Upper lobe of left lung (tissue), 6 donors: ENCODE measurements at regions not wholly inside any gene's neighbourhood (a gene's known extent, or its start where the extent isn't known, plus 50 kb on each side); places are given as distances from the start of the nearest gene placed in this dataset.

Source experiments
- ATAC-seq, 2 donors: fragments of 200-7000 bp; cut with Tn5 transposase; one replicate each; pipeline ENCODE4 v1.9.1; 2022; ENCODE audit warnings: mild to moderate bottlenecking in 2 of 2, moderate library complexity in 2 of 2; ENCODE audit not compliant: low FRiP score in 2 of 2
- DNase-seq, 2 donors: peaks; one replicate each; pipeline ENCODE4 v3.0.0-alpha.2; 2019 to 2020
- H3K27ac ChIP-seq, 4 donors: fragments of 200-600 bp; sonication (generic); one replicate each; pipeline ENCODE4 v1.5.1; 2016 to 2019
- H3K27me3 ChIP-seq, 4 donors: fragments of 200-600 bp; sonication (generic); one replicate each; pipeline ENCODE4 v1.5.1; 2017 to 2019
- H3K36me3 ChIP-seq, 4 donors: fragments of 200-600 bp; sonication (generic); one replicate each; pipeline ENCODE4 v1.5.1; 2016 to 2019
- H3K4me1 ChIP-seq, 4 donors: fragments of 200-600 bp; sonication (generic); one replicate each; pipeline ENCODE4 v1.5.1; 2018 to 2019
- H3K4me3 ChIP-seq, 4 donors: fragments of 200-600 bp; sonication (generic); one replicate each; pipeline ENCODE4 v1.5.1; 2017 to 2019; ENCODE audit warnings: mild to moderate bottlenecking in 2 of 4, moderate library complexity in 1 of 4
- H3K9me3 ChIP-seq, 4 donors: fragments of 200-600 bp; sonication (generic); one replicate each; pipeline ENCODE4 v1.5.1; 2018 to 2019
- CTCF ChIP-seq, 6 experiments: fragments of 450-650 bp in 4 of 6; fragments of 200-600 bp in 2 of 6; sonication (generic) in 2 of 6; IDR thresholded peaks; one replicate each; pipeline ENCODE4 v1.5.1; 2016 to 2019; ENCODE audit warnings: antibody characterized with exemption in 6 of 6
- EP300 ChIP-seq, 4 donors: sonication (generic); formaldehyde crosslinking; IDR thresholded peaks; one replicate each; pipeline ENCODE4 v1.5.1; 2017; ENCODE audit warnings: antibody characterized with exemption in 4 of 4, control low read depth in 2 of 4
- POLR2A ChIP-seq, 4 donors: fragments of 450-650 bp; IDR thresholded peaks; one replicate each; pipeline ENCODE4 v1.5.1; 2016 to 2017; ENCODE audit warnings: antibody characterized with exemption in 4 of 4, mild to moderate bottlenecking in 2 of 4
- POLR2AphosphoS5 ChIP-seq, 2 donors: sonication (generic); formaldehyde crosslinking; IDR thresholded peaks; one replicate each; pipeline ENCODE4 v1.5.1; 2017; ENCODE audit warnings: antibody characterized with exemption in 2 of 2
- WGBS, 2 donors: methylation state at CpG; one replicate each; pipeline ENCODE4 v1.1.5; 2017 to 2018; 5-methylcytosine and 5-hydroxymethylcytosine counted together
- donor health status: DM: no; HTN: no; CAD: no; lungs with moderate emphysema.
- donor health status: DM: no; HTN: yes; CAD: no; lungs with severe emphysema.

DNA sequence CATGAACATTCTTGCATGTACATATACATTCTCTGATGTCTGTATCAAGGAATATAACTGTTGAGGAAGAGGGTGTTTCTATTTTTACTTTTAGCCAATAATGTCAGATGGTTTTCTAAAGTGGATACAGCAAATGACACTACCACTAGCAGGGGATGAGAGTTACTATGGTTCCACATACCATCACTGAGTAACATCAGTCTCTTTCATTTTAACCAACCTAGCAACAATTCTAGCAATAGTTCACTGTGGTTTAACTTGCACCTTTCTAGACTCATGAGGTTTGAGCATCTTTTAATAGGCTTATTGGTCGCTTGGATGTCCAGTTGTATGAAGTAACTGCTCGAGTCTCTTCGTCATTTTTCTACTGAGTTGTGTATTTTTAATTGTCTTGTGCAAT, 68.5 kb upstream of the ZNF746 start:
- Histone ChIP-seq H3K27me3 (no peaks in the 10 kb centered on the region), H3K4me1 (no peaks in the 10 kb centered on the region), H3K36me3 (peaks cover 0 to 14% (median 2%) of the 10 kb centered on the region in 4 donors), H3K9me3 (peaks cover 7 to 18% (median 11%) of the 10 kb centered on the region in 4 donors), H3K27ac (no peak overlapping the region), H3K4me3 (no peak overlapping the region)
- ATAC-seq (no peak), DNase-seq (no peak)
- WGBS, 2 donors = 92 to 98% methylated on average over 3 of the region's 3 CpGs
- no peak for TF ChIP-seq POLR2A (IDR thresholded peaks at IDR 0.05)
- no peak for TF ChIP-seq POLR2AphosphoS5 (IDR thresholded peaks at IDR 0.05)
- TF ChIP-seq EP300 (IDR thresholded peaks at IDR 0.05) = no peak
- no peak for TF ChIP-seq CTCF (IDR thresholded peaks at IDR 0.05)

GRCh38 chr7:149565096-149565382, 67.4 kb upstream of the ZNF746 start:
- TF ChIP-seq POLR2AphosphoS5 (IDR thresholded peaks at IDR 0.05) (no peak), CTCF (IDR thresholded peaks at IDR 0.05) (no peak), POLR2A (IDR thresholded peaks at IDR 0.05) (no peak), EP300 (IDR thresholded peaks at IDR 0.05) (no peak)
- 62 to 70% methylated on average over 1 of the region's 1 CpG for WGBS, 2 donors
- no peak overlapping the region for H3K4me3 ChIP-seq
- H3K27ac ChIP-seq = no peak overlapping the region
- H3K4me1 ChIP-seq = no peaks in the 10 kb centered on the region
- DNase-seq (no peak), ATAC-seq (no peak)
- H3K36me3 ChIP-seq = peaks cover 0 to 20% (median 5%) of the 10 kb centered on the region in 4 donors
- H3K9me3 ChIP-seq = peaks cover 7 to 11% (median 9%) of the 10 kb centered on the region in 4 donors
- no peaks in the 10 kb centered on the region for H3K27me3 ChIP-seq

DNA sequence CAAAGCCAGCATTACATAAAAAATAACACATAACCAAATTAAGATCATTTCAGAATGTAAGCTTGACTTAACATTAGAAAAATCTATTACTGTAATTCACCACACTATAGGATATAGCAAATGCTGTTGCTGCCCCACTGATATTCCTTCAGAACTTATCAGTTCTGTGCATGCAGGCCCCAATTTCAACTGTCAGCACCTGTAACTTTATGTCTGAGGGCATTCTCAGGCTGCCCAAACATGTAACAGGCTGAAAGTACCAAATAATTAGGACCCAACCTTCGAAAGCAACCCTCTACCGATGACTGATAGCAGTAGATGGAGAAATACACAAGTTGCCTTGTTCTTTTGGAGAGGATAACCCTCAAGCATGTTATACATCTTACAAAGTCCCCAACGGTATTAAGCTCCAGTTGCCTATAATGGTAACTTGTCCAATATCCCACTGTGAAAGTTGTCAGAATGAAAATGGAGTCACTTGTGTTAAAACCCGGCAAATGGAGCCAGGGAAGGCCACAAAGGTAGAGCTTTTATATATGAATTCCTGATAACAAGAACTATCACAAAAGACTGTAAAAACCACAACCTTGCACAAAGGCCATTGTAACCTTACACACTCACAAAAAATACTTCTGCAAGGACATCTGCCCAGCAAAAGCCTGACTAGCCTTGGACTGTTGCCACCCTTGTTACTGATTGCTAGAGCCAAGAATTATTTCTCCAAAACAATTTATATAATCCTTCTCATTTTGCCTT, 66.9 kb upstream of the ZNF746 start:
- H3K27ac ChIP-seq = no peak overlapping the region
- ATAC-seq = no peak
- H3K27me3 ChIP-seq = no peaks in the 10 kb centered on the region
- TF ChIP-seq POLR2AphosphoS5 (IDR thresholded peaks at IDR 0.05) = no peak
- no peak for TF ChIP-seq POLR2A (IDR thresholded peaks at IDR 0.05)
- no peak for TF ChIP-seq CTCF (IDR thresholded peaks at IDR 0.05)
- no peak for TF ChIP-seq EP300 (IDR thresholded peaks at IDR 0.05)
- DNase-seq = no peak
- WGBS, 2 donors = 96 to 97% methylated on average over 4 of the region's 4 CpGs
- peaks cover 5 to 6% (median 5%) of the 10 kb centered on the region in 4 donors for H3K9me3 ChIP-seq
- peaks cover 0 to 23% (median 5%) of the 10 kb centered on the region in 4 donors for H3K36me3 ChIP-seq
- H3K4me3 ChIP-seq = no peak overlapping the region
- H3K4me1 ChIP-seq = peaks cover 0 to 4% (median 0%) of the 10 kb centered on the region in 4 donors

GRCh38 chr7:149562602-149563001, 65.0 kb upstream of the ZNF746 start:
- no peak for ATAC-seq
- 73 to 81% methylated on average over 4 of the region's 4 CpGs for WGBS, 2 donors
- H3K27me3 ChIP-seq = no peaks in the 10 kb centered on the region

More at GRCh38 chr7:149562602-149563001, 65.0 kb upstream of the ZNF746 start:
- Histone ChIP-seq H3K36me3 (peaks cover 3 to 25% (median 10%) of the 10 kb centered on the region in 4 donors), H3K4me1 (peaks cover 0 to 4% (median 0%) of the 10 kb centered on the region in 4 donors), H3K9me3 (no peaks in the 10 kb centered on the region), H3K27ac (no peak overlapping the region), H3K4me3 (no peak overlapping the region)
- TF ChIP-seq POLR2AphosphoS5 (IDR thresholded peaks at IDR 0.05) = no peak
- no peak for TF ChIP-seq CTCF (IDR thresholded peaks at IDR 0.05)
- TF ChIP-seq EP300 (IDR thresholded peaks at IDR 0.05) = no peak
- no peak for DNase-seq
